ENCODE measurements at regions not wholly inside any gene's neighbourhood (a gene's known extent, or its start where the extent isn't known, plus 50 kb on each side); places are given as distances from the start of the nearest gene placed in this dataset.

DNA sequence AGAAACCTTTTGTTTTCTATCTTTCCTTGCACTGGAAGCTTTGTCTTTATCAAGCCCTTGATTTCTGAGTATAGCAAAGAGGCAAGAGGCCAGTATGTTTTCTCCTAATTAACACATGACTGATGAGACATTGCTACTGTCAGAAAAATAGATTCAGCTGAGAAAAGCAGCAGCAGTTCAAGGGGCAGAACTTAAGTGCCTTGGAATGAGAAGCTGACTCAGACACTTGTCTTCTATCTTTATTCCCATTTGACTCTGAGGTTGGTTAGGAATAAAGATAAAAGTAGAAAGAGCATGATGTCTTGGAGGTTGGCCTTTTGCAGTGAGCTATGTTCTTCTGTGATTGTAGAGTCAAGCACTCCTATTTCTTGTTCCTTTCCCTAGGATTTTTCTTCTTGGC, 79.1 kb upstream of the MAN1A1 start:
- no peak for TF ChIP-seq POLR2AphosphoS5 (IDR thresholded peaks at IDR 0.05; ENCODE audit: low read depth, low read length)
- no peak for TF ChIP-seq FOXP2 (optimal IDR thresholded peaks at IDR 0.05; ENCODE audit: borderline replicate concordance, extremely low read depth, extremely low read length, insufficient read depth)
- TF ChIP-seq, protein P1, sequence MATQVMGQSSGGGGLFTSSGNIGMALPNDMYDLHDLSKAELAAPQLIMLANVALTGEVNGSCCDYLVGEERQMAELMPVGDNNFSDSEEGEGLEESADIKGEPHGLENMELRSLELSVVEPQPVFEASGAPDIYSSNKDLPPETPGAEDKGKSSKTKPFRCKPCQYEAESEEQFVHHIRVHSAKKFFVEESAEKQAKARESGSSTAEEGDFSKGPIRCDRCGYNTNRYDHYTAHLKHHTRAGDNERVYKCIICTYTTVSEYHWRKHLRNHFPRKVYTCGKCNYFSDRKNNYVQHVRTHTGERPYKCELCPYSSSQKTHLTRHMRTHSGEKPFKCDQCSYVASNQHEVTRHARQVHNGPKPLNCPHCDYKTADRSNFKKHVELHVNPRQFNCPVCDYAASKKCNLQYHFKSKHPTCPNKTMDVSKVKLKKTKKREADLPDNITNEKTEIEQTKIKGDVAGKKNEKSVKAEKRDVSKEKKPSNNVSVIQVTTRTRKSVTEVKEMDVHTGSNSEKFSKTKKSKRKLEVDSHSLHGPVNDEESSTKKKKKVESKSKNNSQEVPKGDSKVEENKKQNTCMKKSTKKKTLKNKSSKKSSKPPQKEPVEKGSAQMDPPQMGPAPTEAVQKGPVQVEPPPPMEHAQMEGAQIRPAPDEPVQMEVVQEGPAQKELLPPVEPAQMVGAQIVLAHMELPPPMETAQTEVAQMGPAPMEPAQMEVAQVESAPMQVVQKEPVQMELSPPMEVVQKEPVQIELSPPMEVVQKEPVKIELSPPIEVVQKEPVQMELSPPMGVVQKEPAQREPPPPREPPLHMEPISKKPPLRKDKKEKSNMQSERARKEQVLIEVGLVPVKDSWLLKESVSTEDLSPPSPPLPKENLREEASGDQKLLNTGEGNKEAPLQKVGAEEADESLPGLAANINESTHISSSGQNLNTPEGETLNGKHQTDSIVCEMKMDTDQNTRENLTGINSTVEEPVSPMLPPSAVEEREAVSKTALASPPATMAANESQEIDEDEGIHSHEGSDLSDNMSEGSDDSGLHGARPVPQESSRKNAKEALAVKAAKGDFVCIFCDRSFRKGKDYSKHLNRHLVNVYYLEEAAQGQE (IDR thresholded peaks at IDR 0.05; ENCODE audit: insufficient read depth in 1 of 2, low read depth in 2 of 2, low read length in 2 of 2): no peak
- no peak for TF ChIP-seq SIN3A (IDR thresholded peaks at IDR 0.05; ENCODE audit: borderline replicate concordance, insufficient read depth, low read length)
- TF ChIP-seq TAF1 (IDR thresholded peaks at IDR 0.05; ENCODE audit: borderline replicate concordance, insufficient read depth, low read length): no peak

All from PFSK-1 (cell line).